HEK293T (cell line): ENCODE measurements at regions not wholly inside any gene's neighbourhood (a gene's known extent, or its start where the extent isn't known, plus 50 kb on each side); places are given as distances from the start of the nearest gene placed in this dataset.

Source experiments
- CTCF ChIA-PET: fragments of 350-600 bp; formaldehyde crosslinking; extraction: SDS; loops from one replicate; lab custom pipeline; 2021; ENCODE audit warnings: antibody characterized with exemption, inconsistent platforms; lab: Yijun Ruan, JAX
- POLR2A ChIA-PET: fragments of 350-600 bp; formaldehyde crosslinking; extraction: SDS; loops from one replicate; lab custom pipeline; 2020; ENCODE audit warnings: antibody characterized with exemption, inconsistent platforms; lab: Yijun Ruan, JAX
- DNase-seq: peaks from one replicate; pipeline ENCODE4 v3.0.0; 2012; ENCODE audit warnings: mixed read lengths; ENCODE audit errors: extremely low spot score
- ARNT ChIP-seq: fragments of 450-650 bp; IDR thresholded peaks from 2 replicates; pipeline ENCODE4 v1.6.1; 2017; ENCODE audit warnings: mild to moderate bottlenecking
- BHLHE40 ChIP-seq: fragments of 450-650 bp; IDR thresholded peaks from 2 replicates; pipeline ENCODE4 v1.6.1; 2016; ENCODE audit warnings: mild to moderate bottlenecking, moderate library complexity, borderline replicate concordance
- CTBP1 ChIP-seq: fragments of 450-650 bp; IDR thresholded peaks from 2 replicates; pipeline ENCODE4 v1.6.1; 2016; ENCODE audit warnings: borderline replicate concordance
- ELF4 ChIP-seq: fragments of 450-650 bp; IDR thresholded peaks from 2 replicates; pipeline ENCODE4 v1.6.1; 2017; ENCODE audit warnings: antibody characterized with exemption
- FOXA1 ChIP-seq: fragments of 450-650 bp; IDR thresholded peaks from 2 replicates; pipeline ENCODE4 v1.6.1; 2016; ENCODE audit warnings: mild to moderate bottlenecking
- FOXK2 ChIP-seq: fragments of 450-650 bp; IDR thresholded peaks from 2 replicates; pipeline ENCODE4 v1.6.1; 2016; ENCODE audit warnings: mild to moderate bottlenecking
- FOXM1 ChIP-seq: fragments of 450-650 bp; IDR thresholded peaks from 2 replicates; pipeline ENCODE4 v1.6.1; 2017; ENCODE audit warnings: mild to moderate bottlenecking, borderline replicate concordance
- HDGF ChIP-seq: fragments of 450-650 bp; IDR thresholded peaks from 2 replicates; pipeline ENCODE4 v1.6.1; 2017; ENCODE audit warnings: antibody characterized with exemption, borderline replicate concordance
- L3MBTL2 ChIP-seq: fragments of 450-650 bp; conservative IDR thresholded peaks from 2 replicates; pipeline ENCODE4 v1.6.1; 2016; ENCODE audit warnings: mild to moderate bottlenecking
- LEF1 ChIP-seq: fragments of 450-650 bp; IDR thresholded peaks from 2 replicates; pipeline ENCODE4 v1.6.1; 2017; ENCODE audit warnings: mild to moderate bottlenecking, borderline replicate concordance
- NFRKB ChIP-seq: fragments of 450-650 bp; IDR thresholded peaks from 2 replicates; pipeline ENCODE4 v1.6.1; 2016; ENCODE audit warnings: mild to moderate bottlenecking, moderate library complexity
- SP1 ChIP-seq: fragments of 450-650 bp; IDR thresholded peaks from 2 replicates; pipeline ENCODE4 v1.6.1; 2017
- SUZ12 ChIP-seq: fragments of 450-650 bp; IDR thresholded peaks from 2 replicates; pipeline ENCODE4 v1.6.1; 2016; ENCODE audit warnings: mild to moderate bottlenecking
- TARDBP ChIP-seq: fragments of 450-650 bp; IDR thresholded peaks from 2 replicates; pipeline ENCODE4 v1.6.1; 2016
- ZNF384 ChIP-seq: fragments of 450-650 bp; IDR thresholded peaks from 2 replicates; pipeline ENCODE4 v1.6.1; 2016
- TF ChIP-seq, protein P1 (sequence below): fragments of 450-650 bp; IDR thresholded peaks from 2 replicates; pipeline ENCODE4 v1.6.1; 2016

DNA sequence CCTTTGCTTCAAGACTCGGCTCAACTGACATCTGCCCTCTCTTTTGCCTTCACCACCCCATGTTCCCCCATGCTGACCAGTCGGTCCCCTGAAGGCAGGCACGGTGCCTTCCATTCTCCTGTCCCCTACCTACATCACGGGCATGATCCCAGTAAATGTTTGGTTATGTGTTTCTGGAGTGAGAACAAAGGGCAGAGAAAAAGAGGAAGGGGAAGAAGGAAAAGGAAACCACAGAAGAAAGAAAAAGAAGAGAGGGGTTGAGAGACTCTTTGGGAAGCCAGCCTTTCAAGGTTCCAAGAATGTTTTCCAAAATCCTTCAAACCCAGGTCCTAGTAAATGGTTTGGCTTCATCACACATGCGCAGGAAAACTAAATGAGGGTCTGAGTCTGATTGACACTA lies 84.9 kb downstream of the CDC7 start:
- CTCF ChIA-PET, result interaction anchor here (0.6 kb wide), 1 partner anchor 24 kb away, joined by 3 read pairs; no protein-coding TSS in a partner anchor
- no peak for DNase-seq
- TF ChIP-seq SP1 (no peak), L3MBTL2 (no peak), HDGF (no peak), ARNT (no peak), FOXK2 (no peak), TARDBP (no peak), CTBP1 (no peak), NFRKB (no peak), ELF4 (no peak)
- POLR2A ChIA-PET, result no interaction called here

DNA sequence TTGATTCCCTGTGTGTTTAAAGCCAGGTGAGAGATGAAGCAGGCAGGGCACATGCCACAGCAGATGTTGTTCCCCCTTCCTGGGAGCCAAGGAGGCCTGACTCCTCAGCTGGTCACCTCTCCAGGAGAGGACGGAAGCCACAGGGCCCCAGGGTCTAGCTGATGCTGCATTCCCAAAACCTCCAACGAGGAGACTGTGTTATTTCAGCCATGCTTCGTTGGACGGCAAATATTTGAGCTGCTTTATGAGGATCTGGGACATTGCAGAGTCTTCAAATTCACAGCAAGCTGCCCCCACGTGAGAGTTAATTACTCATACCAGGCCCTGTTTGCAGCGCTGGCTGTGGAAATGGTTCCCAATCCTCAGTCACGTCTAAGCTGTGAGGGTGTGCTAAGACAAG lies 85.3 kb downstream of the CDC7 start:
- ChIA-PET POLR2A (no interaction called here), CTCF (interaction anchor here (0.6 to 0.7 kb wide), 2 partner anchors 24 to 172 kb away, joined by 3 to 4 read pairs; no protein-coding TSS in a partner anchor)
- no peak for TF ChIP-seq ARNT
- no peak for TF ChIP-seq FOXK2
- TF ChIP-seq LEF1, result no peak
- TF ChIP-seq SUZ12, result no peak
- DNase-seq, result no peak

DNA sequence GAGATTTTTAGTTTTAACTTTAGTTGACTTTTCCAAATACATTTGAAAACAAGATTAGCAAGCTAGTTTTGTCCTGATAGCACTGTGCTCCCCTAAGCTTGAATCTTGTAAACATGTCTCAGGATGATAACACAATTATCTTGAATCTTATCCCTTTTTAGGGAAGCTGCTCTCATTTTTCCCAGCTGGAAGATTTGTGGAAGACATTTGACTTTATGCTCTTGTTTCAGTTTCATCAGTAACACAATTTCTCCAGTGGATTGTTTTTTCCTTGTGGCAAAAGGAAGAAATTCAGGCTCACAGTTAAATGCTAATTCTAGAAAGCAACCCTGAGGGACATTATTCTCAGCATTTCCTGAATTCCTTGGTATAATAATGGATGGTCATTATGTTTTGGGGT lies 88.8 kb downstream of the CDC7 start:
- CTCF ChIA-PET, result no interaction called here
- TF ChIP-seq, protein P1, sequence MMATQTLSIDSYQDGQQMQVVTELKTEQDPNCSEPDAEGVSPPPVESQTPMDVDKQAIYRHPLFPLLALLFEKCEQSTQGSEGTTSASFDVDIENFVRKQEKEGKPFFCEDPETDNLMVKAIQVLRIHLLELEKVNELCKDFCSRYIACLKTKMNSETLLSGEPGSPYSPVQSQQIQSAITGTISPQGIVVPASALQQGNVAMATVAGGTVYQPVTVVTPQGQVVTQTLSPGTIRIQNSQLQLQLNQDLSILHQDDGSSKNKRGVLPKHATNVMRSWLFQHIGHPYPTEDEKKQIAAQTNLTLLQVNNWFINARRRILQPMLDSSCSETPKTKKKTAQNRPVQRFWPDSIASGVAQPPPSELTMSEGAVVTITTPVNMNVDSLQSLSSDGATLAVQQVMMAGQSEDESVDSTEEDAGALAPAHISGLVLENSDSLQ, result no peak
- no peak for TF ChIP-seq CTBP1
- no peak for TF ChIP-seq ZNF384
- TF ChIP-seq SP1, result no peak
- TF ChIP-seq SUZ12, result no peak
- TF ChIP-seq HDGF, result no peak
- no peak for TF ChIP-seq NFRKB
- TF ChIP-seq ARNT, result no peak
- TF ChIP-seq FOXA1, result no peak
- TF ChIP-seq LEF1, result no peak
- no peak for TF ChIP-seq FOXK2
- TF ChIP-seq TARDBP, result no peak
- no peak for TF ChIP-seq L3MBTL2
- no peak for TF ChIP-seq ELF4
- no peak for TF ChIP-seq FOXM1
- POLR2A ChIA-PET, result interaction anchor here (0.7 kb wide), 1 partner anchor 585 kb away, joined by 3 read pairs; no protein-coding TSS in a partner anchor
- no peak for DNase-seq

DNA sequence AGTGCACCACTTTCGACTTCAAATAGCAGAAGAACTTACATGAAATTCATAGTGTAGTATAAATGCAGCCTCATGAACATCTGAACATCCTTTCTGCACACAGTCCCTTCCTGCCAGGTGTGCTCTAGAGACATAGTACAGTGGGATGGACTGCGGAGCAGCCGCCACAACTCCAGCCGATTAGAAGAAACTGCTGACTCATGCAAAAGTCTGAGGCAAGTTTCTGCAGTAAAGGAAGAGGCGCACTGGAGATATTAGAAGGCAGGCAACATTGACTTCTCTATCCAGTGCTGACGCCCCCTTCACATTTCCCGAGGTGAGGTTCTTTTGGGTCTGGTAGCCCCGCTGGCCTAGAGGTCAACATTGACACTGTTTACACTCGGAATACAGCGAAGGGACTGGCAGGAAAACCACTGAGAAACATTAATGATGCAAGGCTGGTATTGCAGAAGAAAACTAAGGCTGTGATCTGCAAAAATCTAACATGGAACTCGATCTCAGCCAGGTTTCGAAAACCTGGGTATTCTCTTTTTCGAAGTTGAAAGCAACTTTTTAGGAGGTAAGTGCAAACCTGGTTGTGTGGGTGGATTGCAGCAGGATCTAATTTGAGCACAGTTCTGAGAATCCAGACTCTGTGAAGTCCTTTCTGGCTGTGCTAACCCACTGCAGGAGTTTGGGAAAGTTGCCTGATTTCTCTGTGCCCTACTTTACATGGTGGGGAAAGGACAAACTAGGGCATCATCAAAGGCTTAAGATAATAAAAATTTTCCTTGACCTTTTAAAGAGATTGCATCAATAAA lies 90.7 kb downstream of the CDC7 start:
- DNase-seq, result no peak
- ChIA-PET POLR2A (no interaction called here), CTCF (no interaction called here)
- TF ChIP-seq, protein P1, result no peak
- TF ChIP-seq CTBP1 (no peak), FOXA1 (no peak), HDGF (no peak), BHLHE40 (no peak), ELF4 (no peak), SP1 (no peak), ZNF384 (no peak), FOXM1 (no peak)

DNA sequence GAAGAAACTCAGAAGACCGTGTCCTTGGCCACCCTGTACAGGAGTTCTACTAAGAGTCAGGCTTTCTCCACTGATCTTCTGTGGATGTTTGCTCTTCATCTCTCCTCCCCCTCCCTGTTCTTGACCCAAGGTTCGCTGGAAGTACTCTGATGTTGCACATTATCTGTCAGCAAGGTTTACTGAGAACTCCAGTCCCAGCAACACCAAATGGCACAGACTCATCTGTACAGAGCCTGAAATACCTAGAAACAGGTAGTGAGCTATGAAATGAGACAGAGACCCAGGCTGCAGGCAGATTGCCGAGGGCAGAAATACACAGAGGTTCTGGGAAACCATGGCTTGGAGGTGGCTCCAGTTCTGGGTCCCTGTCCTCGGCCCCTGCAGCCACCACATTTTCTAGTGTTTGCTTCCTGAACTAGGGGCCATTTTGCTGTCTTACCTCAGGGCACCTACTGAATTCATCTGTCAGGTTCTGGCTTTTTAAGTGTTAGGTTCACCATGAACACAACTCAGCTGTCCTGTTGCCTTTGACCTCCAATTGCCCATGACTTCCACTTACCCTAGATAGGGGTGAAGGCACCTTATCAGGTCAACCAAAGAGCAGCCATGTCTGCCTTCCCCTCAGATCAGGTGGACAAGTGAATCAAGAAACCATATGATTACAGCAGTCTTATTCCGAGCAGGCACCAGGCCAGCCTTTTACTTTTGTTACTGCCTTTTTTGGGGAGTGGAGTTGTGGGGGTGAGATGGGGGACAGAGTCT lies 92.2 kb downstream of the CDC7 start:
- POLR2A ChIA-PET, result no interaction called here

DNA sequence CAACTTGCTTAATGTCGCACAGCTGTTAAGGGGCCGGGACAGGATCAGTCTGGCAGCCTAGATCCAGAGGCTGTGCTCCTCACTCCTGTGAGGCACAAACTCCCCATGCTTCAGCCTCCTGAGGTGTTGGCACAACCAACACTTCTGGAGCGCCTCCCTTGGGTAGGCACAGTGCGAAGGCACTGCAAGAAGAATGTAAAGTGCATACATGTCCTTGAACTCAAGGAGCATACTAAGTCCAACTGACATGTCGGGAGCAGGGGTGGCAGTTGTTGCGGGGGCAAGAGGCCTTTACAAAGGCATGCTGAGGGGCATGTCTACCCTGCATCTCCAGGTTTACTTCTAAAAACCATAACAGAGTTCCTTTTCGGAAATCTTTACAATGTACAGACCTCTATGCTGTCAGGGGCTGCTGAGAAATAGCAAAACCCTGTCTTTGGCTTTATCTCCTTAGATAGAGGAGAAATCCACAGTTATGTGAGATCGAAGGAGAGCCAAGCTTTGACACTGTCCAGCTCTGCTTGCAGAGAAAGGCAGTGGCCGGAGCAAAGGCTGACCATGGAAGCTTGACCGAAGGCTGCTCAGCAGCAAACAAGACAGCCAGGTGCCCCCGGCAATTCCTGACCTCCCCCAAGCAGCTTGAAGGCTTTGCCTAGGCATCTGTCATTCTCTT lies 93.9 kb downstream of the CDC7 start:
- TF ChIP-seq BHLHE40 (no peak), SP1 (no peak)
- ChIA-PET POLR2A (no interaction called here), CTCF (interaction anchor here (0.5 kb wide), 1 partner anchor 1479 kb away, joined by 3 read pairs; no protein-coding TSS in a partner anchor)
- no peak for DNase-seq

More for the DNA sequence above, 92.2 kb downstream of the CDC7 start:
- CTCF ChIA-PET, result no interaction called here
- no peak for DNase-seq
- TF ChIP-seq, protein P1, result no peak
- TF ChIP-seq FOXK2 (no peak), SUZ12 (no peak)
